ENCODE measurements at regions not wholly inside any gene's neighbourhood (a gene's known extent, or its start where the extent isn't known, plus 50 kb on each side); places are given as distances from the start of the nearest gene placed in this dataset.

- no peak for DNase-seq (ENCODE audit: low spot score)
Observed at GRCh38 chr6:168724669-168725570, 283.9 kb downstream of the SMOC2 start.

GRCh38 chr6:168724033-168724432 is 283.0 kb downstream of the SMOC2 start:
- DNase-seq (ENCODE audit: low spot score) = no peak

GRCh38 chr6:168722397-168722796 is 281.4 kb downstream of the SMOC2 start:
- DNase-seq (ENCODE audit: low spot score) = no peak

GRCh38 chr6:168721571-168721970 is 280.6 kb downstream of the SMOC2 start:
- DNase-seq (ENCODE audit: low spot score) = no peak

GRCh38 chr6:168719901-168720300 is 278.9 kb downstream of the SMOC2 start:
- DNase-seq (ENCODE audit: low spot score) = no peak

- no peak for DNase-seq (ENCODE audit: low spot score)
Observed at GRCh38 chr6:168718821-168719475, 278.0 kb downstream of the SMOC2 start.
